ENCODE measurements at regions not wholly inside any gene's neighbourhood (a gene's known extent, or its start where the extent isn't known, plus 50 kb on each side); places are given as distances from the start of the nearest gene placed in this dataset.

DNA sequence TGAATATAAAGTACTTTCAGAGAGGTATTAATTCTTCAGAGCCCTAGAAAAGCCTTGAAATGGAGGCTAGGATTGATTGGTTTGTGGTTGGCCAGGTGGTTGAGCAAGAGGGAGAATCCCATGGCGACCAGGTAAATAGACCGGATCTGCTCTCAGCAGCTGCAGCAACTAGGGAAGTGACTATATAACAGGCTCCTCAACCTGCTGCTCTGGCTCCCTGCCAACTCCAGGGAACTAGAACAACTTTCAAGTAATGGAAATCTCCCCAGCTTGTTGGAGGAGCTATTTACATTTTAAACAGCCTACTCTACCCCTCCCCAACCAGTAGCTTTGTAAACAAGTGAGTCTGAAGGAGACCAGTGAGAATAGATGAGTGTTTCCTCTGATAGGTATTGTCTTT lies 121.8 kb upstream of the CADM2 start:
- TF ChIP-seq, protein P1, sequence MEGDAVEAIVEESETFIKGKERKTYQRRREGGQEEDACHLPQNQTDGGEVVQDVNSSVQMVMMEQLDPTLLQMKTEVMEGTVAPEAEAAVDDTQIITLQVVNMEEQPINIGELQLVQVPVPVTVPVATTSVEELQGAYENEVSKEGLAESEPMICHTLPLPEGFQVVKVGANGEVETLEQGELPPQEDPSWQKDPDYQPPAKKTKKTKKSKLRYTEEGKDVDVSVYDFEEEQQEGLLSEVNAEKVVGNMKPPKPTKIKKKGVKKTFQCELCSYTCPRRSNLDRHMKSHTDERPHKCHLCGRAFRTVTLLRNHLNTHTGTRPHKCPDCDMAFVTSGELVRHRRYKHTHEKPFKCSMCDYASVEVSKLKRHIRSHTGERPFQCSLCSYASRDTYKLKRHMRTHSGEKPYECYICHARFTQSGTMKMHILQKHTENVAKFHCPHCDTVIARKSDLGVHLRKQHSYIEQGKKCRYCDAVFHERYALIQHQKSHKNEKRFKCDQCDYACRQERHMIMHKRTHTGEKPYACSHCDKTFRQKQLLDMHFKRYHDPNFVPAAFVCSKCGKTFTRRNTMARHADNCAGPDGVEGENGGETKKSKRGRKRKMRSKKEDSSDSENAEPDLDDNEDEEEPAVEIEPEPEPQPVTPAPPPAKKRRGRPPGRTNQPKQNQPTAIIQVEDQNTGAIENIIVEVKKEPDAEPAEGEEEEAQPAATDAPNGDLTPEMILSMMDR (IDR thresholded peaks at IDR 0.05) = no peak
- H3K4me1 ChIP-seq = no peaks in the 10 kb centered on the region
- no peak overlapping the region for H3K4me3 ChIP-seq
- H3K36me3 ChIP-seq = no peaks in the 10 kb centered on the region
- no peak overlapping the region for H3K27ac ChIP-seq
- ATAC-seq (peak; percentile 92), DNase-seq (peak; percentile 78)
- intact Hi-C loops (cut with DNase I) = no loop called here
- H3K9me3 ChIP-seq = no peaks in the 10 kb centered on the region
- no peaks in the 10 kb centered on the region for H3K27me3 ChIP-seq (ENCODE audit: low read depth)

DNA sequence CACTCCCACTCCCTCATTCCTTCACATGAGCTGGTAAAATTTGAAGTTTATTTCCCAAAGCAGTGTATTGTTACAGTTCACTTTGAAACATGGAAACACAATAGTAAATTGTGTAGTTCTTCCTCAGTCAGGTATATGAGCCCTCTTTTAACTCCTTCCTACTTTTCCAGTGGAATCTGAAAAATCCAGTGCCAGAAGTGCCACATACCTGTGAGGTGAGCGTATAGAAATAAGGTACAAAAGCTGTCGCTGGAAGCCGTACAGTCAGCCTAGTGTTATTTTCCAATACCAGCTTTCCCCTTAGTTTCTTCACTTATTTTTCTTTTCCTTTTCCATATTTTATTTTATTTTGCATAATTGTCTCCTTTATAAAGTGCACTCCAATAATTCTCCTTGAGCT lies 81.7 kb upstream of the CADM2 start:
- H3K4me1 ChIP-seq = no peaks in the 10 kb centered on the region
- no peaks in the 10 kb centered on the region for H3K27me3 ChIP-seq (ENCODE audit: low read depth)
- H3K36me3 ChIP-seq = no peaks in the 10 kb centered on the region
- H3K27ac ChIP-seq = no peak overlapping the region
- intact Hi-C loops (cut with DNase I) = no loop called here
- ATAC-seq (no peak), DNase-seq (no peak)
- H3K4me3 ChIP-seq = no peak overlapping the region
- no peaks in the 10 kb centered on the region for H3K9me3 ChIP-seq
- TF ChIP-seq, protein P1 (IDR thresholded peaks at IDR 0.05) = no peak

DNA sequence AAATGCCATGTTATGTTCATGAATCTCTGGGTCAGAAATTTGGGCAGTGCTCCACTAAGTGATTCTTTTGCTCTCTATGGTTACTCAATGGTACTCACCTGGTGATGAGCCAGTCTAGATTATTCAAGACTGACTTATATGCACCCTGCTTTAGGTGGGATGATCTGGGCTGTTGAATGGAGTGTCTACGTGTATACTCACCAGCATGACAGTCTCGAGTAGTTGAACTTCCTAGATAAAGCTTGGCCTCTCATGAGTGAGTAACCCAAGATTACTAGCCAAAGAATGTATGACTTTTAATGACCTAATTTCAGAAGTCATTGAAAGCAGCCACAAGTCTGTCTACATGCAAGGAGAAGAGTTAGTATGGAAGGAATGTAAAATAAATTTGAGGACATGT lies 77.5 kb upstream of the CADM2 start:
- ATAC-seq = no peak
- Histone ChIP-seq H3K36me3 (no peaks in the 10 kb centered on the region), H3K27me3 (ENCODE audit: low read depth) (no peaks in the 10 kb centered on the region), H3K9me3 (no peaks in the 10 kb centered on the region), H3K27ac (no peak overlapping the region), H3K4me3 (no peak overlapping the region), H3K4me1 (no peaks in the 10 kb centered on the region)
- no peak for DNase-seq
- TF ChIP-seq, protein P1 (IDR thresholded peaks at IDR 0.05) = no peak
- intact Hi-C loops (cut with DNase I) = no loop called here

DNA sequence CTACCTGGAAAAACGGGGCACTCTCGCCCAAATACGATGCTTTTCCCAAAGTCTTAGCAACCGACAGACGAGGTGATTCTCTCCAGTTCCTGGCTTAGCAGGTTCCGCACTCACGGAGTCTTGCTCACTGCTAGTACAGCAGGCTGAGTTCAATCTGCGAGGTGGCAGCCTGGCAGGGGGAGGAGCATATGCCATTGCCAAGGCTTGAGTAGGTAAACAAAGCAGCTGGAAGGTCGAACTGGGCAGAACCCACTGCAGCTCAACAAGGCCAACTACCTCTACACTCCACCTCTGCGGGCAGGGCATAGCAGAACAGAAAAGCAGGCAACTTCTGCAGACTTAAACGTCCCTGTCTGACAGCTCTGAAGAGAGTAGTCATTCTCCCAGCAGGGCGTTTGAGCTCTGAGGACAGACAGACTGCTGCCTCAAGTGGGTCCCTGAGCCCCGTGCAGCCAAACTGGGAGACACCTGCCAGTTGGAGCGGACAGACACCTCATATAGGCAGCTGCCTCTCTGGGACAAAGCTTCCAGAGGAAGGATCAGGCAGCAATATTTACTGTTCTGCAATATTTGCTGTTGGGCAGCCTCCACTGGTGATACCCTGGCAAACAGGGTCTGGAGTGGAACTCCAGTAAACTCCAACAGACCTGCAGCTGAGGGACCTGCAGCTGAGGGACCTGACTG lies 73.4 kb upstream of the CADM2 start:
- DNase-seq = no peak
- Histone ChIP-seq H3K27ac (no peak overlapping the region), H3K4me1 (no peaks in the 10 kb centered on the region), H3K4me3 (no peak overlapping the region), H3K9me3 (peaks cover 4% of the 10 kb centered on the region), H3K27me3 (ENCODE audit: low read depth) (no peaks in the 10 kb centered on the region), H3K36me3 (no peaks in the 10 kb centered on the region)
- intact Hi-C loops (cut with DNase I) = no loop called here
- ATAC-seq = peak; percentile 39 to 42
- TF ChIP-seq, protein P1 (IDR thresholded peaks at IDR 0.05) = no peak

DNA sequence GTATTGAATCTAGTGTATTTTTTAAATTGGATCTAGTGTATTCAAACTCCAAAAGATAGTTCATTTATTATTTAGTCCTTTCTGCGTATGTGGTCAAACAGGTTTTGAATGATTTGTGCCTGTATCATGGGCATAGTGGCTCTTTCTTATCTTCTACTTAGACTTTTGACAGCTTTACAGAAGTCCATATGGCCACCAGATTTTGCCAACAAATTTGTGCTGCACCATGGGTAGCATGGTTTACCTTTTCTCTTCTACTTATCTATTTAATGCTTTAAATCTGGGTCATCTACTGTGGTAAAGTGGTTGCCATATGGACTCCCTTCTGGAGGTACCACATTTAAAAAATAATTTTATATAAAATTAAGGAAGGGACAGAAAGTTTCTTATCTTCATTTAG lies 66.9 kb upstream of the CADM2 start:
- Histone ChIP-seq H3K4me3 (no peak overlapping the region), H3K27ac (no peak overlapping the region), H3K36me3 (no peaks in the 10 kb centered on the region), H3K9me3 (peaks cover 13% of the 10 kb centered on the region), H3K4me1 (no peaks in the 10 kb centered on the region), H3K27me3 (ENCODE audit: low read depth) (no peaks in the 10 kb centered on the region)
- TF ChIP-seq, protein P1 (IDR thresholded peaks at IDR 0.05) = no peak
- DNase-seq = no peak
- no peak for ATAC-seq
- intact Hi-C loops (cut with DNase I) = no loop called here
